ENCODE measurements at regions not wholly inside any gene's neighbourhood (a gene's known extent, or its start where the extent isn't known, plus 50 kb on each side); places are given as distances from the start of the nearest gene placed in this dataset.

DNA sequence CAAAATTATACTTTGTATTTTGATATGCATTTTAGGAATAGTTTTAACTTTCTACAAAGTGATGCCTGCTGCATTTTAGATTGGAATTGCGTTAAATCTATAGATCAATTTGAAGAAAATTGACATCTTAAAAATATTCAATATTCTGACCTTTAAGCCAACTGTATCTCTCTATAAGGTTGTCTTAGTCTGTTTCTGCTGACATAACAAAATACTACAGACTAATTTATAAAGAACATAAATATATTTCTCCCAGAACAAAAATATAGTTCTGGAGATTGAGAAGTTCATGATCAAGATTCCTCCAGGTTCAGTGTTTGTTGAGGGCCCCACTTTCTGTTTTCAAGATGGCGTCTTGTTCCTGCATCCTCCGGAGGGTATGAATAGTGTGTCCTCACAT is 73.6 kb upstream of the NEGR1 start:
- no peak for DNase-seq (ENCODE audit: low read depth)
- H3K4me3 ChIP-seq (ENCODE audit: low read depth, low read length): no peak overlapping the region
- no peak for TF ChIP-seq CTCF (IDR thresholded peaks at IDR 0.05; ENCODE audit: insufficient read depth, low read depth, low read length, missing control alignments)

DNA sequence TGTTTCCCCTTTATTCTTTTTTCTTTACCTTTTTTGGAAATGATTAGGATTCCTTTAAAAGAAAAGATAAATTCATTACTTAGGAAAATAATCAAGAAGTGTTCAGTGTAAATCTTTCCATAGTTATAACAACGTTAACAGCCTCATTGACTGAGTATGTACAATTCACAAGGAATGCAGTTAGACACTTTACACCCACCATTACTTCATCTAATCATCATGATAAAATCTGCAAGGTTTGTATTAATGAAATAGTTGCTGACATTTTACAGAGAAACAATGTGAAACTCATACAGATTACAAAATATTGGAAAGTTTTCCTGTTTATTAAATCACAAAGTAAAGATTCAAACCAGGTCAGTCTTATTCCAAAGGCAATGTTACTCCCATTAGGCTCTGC is 59.3 kb upstream of the NEGR1 start:
- no peak overlapping the region for H3K4me3 ChIP-seq (ENCODE audit: low read depth, low read length)
- no peak for TF ChIP-seq CTCF (IDR thresholded peaks at IDR 0.05; ENCODE audit: insufficient read depth, low read depth, low read length, missing control alignments)
- no peak for DNase-seq (ENCODE audit: low read depth)

DNA sequence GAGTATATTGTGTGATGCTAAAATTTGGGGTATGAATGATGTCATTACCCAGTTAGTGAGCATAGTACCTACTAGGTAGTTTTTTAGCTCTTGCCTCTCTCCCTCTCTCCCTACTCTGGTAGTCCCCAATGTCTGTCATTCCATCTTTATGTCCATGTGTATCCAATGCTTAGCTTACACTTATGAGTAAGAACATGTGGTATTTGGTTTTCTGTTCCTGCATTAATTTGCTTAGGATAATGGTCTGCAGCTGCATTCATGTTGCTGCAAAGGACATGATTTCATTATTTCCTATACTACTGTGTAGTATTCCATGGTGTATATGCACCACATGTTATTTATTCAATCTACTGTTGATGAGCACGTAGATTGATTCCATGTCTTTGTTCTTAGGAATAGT is 54.4 kb upstream of the NEGR1 start:
- no peak for TF ChIP-seq CTCF (IDR thresholded peaks at IDR 0.05; ENCODE audit: insufficient read depth, low read depth, low read length, missing control alignments)
- DNase-seq (ENCODE audit: low read depth): no peak
- H3K4me3 ChIP-seq (ENCODE audit: low read depth, low read length): no peak overlapping the region
